Breast epithelium (tissue), 3 donors: ENCODE measurements at regions not wholly inside any gene's neighbourhood (a gene's known extent, or its start where the extent isn't known, plus 50 kb on each side); places are given as distances from the start of the nearest gene placed in this dataset.

ENCODE experiments used
- CTCF ChIP-seq, 3 donors: fragments of 450-650 bp; IDR thresholded peaks; one replicate each; pipeline ENCODE4 v1.5.1; 2016 to 2017; ENCODE audit warnings: antibody characterized with exemption in 3 of 3, mild to moderate bottlenecking in 3 of 3, moderate library complexity in 3 of 3
- POLR2A ChIP-seq: fragments of 450-650 bp; IDR thresholded peaks from one replicate; pipeline ENCODE4 v1.6.1; 2016; ENCODE audit warnings: antibody characterized with exemption, mild to moderate bottlenecking, moderate library complexity
- POLR2AphosphoS5 ChIP-seq, 3 donors: sonication (generic); formaldehyde crosslinking; IDR thresholded peaks; one replicate each; pipeline ENCODE4 v1.6.1; 2017; ENCODE audit warnings: antibody characterized with exemption in 3 of 3

- TF ChIP-seq CTCF (IDR thresholded peaks at IDR 0.05): no peak
- TF ChIP-seq POLR2A: no peak
- no peak for TF ChIP-seq POLR2AphosphoS5 (IDR thresholded peaks at IDR 0.05)
Measured at GRCh38 chr2:156088587-156088986, 243.9 kb downstream of the NR4A2 start.
